Left lung (tissue), 4 donors: ENCODE measurements at regions not wholly inside any gene's neighbourhood (a gene's known extent, or its start where the extent isn't known, plus 50 kb on each side); places are given as distances from the start of the nearest gene placed in this dataset.
"Not testable (repeated sequence)": the region's sequence is repeated elsewhere in the genome, so short reads cannot be mapped to it uniquely, and the experiment has no call there.

Experiments
- ATAC-seq: fragments of 200-7000 bp; cut with Tn5 transposase; one replicate; pipeline ENCODE4 v1.9.1; 2020; ENCODE audit warnings: moderate library complexity
- DNase-seq, 4 donors: peaks; one replicate each; pipeline ENCODE4 v3.0.0-alpha.2; 2013 to 2020
- H3K27ac ChIP-seq, 2 donors: fragments of 200-600 bp; sonication (generic) in 1 of 2; one replicate each; pipeline versions ENCODE4 v1.5.0 to v1.8.0; 2020 to 2021
- H3K27me3 ChIP-seq, 2 donors: fragments of 200-600 bp; sonication (generic) in 1 of 2; one replicate each; pipeline versions ENCODE4 v1.5.0 to v1.8.0; 2020 to 2021
- H3K36me3 ChIP-seq, 2 donors: fragments of 200-600 bp; sonication (generic) in 1 of 2; one replicate each; pipeline versions ENCODE4 v1.5.0 to v1.8.0; 2020 to 2021
- H3K4me1 ChIP-seq, 2 donors: fragments of 200-600 bp; one replicate each; pipeline ENCODE4 v1.8.0; 2021
- H3K4me3 ChIP-seq, 2 donors: fragments of 200-600 bp; sonication (generic) in 1 of 2; one replicate each; pipeline versions ENCODE4 v1.5.0 to v1.8.0; 2020 to 2021; ENCODE audit warnings: mild to moderate bottlenecking in 1 of 2
- H3K9me3 ChIP-seq, 2 donors: fragments of 200-600 bp; sonication (generic) in 1 of 2; one replicate each; pipeline versions ENCODE4 v1.5.0 to v1.8.0; 2020 to 2021
- intact Hi-C, 2 donors: fragments of 100-400 bp; cut with DNase I; formaldehyde crosslinking; loops; one replicate each; pipeline versions ENCODE4 v1.11.2 to v1.14.2; 2022
- TF ChIP-seq, protein P1 (sequence below), 2 donors: fragments of 200-600 bp; sonication (generic) in 1 of 2; IDR thresholded peaks; one replicate each; pipeline versions ENCODE4 v1.5.0 to v1.8.0; 2021; ENCODE audit warnings: antibody characterized with exemption in 2 of 2
- donor health status: DM: no; HTN: yes; CAD: no.
- donor health status: DM: no; HTN: no; CAD: no.

- Histone ChIP-seq H3K36me3 (no peaks in the 10 kb centered on the region), H3K27me3 (peaks cover 0 to 16% of the 10 kb centered on the region in 2 donors), H3K9me3 (no peaks in the 10 kb centered on the region), H3K4me1 (no peaks in the 10 kb centered on the region), H3K27ac (no peak overlapping the region), H3K4me3 (no peak overlapping the region)
- no peak for ATAC-seq
- TF ChIP-seq, protein P1, sequence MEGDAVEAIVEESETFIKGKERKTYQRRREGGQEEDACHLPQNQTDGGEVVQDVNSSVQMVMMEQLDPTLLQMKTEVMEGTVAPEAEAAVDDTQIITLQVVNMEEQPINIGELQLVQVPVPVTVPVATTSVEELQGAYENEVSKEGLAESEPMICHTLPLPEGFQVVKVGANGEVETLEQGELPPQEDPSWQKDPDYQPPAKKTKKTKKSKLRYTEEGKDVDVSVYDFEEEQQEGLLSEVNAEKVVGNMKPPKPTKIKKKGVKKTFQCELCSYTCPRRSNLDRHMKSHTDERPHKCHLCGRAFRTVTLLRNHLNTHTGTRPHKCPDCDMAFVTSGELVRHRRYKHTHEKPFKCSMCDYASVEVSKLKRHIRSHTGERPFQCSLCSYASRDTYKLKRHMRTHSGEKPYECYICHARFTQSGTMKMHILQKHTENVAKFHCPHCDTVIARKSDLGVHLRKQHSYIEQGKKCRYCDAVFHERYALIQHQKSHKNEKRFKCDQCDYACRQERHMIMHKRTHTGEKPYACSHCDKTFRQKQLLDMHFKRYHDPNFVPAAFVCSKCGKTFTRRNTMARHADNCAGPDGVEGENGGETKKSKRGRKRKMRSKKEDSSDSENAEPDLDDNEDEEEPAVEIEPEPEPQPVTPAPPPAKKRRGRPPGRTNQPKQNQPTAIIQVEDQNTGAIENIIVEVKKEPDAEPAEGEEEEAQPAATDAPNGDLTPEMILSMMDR (IDR thresholded peaks at IDR 0.05), result no peak
- intact Hi-C loops, result no loop called here
- DNase-seq, result no peak
Observed at GRCh38 chr18:47669815-47670214, 260.6 kb downstream of the SMAD2 start.

GRCh38 chr18:47658498-47658897, 272.0 kb downstream of the SMAD2 start:
- Histone ChIP-seq H3K9me3 (no peaks in the 10 kb centered on the region), H3K4me1 (no peaks in the 10 kb centered on the region), H3K4me3 (no peak overlapping the region), H3K27ac (no peak overlapping the region), H3K36me3 (no peaks in the 10 kb centered on the region), H3K27me3 (no peaks in the 10 kb centered on the region)
- DNase-seq (no peak), ATAC-seq (no peak)
- intact Hi-C loops, result no loop called here
- TF ChIP-seq, protein P1 (IDR thresholded peaks at IDR 0.05), result no peak

GRCh38 chr18:47654988-47655387, 275.5 kb downstream of the SMAD2 start:
- H3K4me3 ChIP-seq, result no peak overlapping the region
- DNase-seq (no peak), ATAC-seq (no peak)
- H3K27ac ChIP-seq, result no peak overlapping the region
- H3K4me1 ChIP-seq, result no peaks in the 10 kb centered on the region
- H3K27me3 ChIP-seq, result no peaks in the 10 kb centered on the region
- intact Hi-C loops, result no loop called here
- TF ChIP-seq, protein P1 (IDR thresholded peaks at IDR 0.05), result no peak
- H3K9me3 ChIP-seq, result no peaks in the 10 kb centered on the region
- no peaks in the 10 kb centered on the region for H3K36me3 ChIP-seq

GRCh38 chr18:47644896-47645295, 285.6 kb downstream of the SMAD2 start:
- H3K4me3 ChIP-seq, result no peak overlapping the region
- TF ChIP-seq, protein P1 (IDR thresholded peaks at IDR 0.05), result no peak
- peaks cover 0 to 3% of the 10 kb centered on the region in 2 donors for H3K9me3 ChIP-seq
- DNase-seq (no peak), ATAC-seq (peak; percentile 82)
- no peaks in the 10 kb centered on the region for H3K4me1 ChIP-seq
- H3K36me3 ChIP-seq, result no peaks in the 10 kb centered on the region
- intact Hi-C loops, result no loop called here
- H3K27ac ChIP-seq, result no peak overlapping the region
- no peaks in the 10 kb centered on the region for H3K27me3 ChIP-seq

- H3K9me3 ChIP-seq, DNase-seq, H3K27ac ChIP-seq, H3K4me3 ChIP-seq, H3K4me1 ChIP-seq, H3K27me3 ChIP-seq, intact Hi-C loops, ATAC-seq, H3K36me3 ChIP-seq: not testable (repeated sequence)
Observed at GRCh38 chr18:47637551-47637950, 292.9 kb downstream of the SMAD2 start.

- Histone ChIP-seq H3K36me3 (no peaks in the 10 kb centered on the region), H3K4me3 (no peak overlapping the region), H3K4me1 (peaks cover 0 to 4% of the 10 kb centered on the region in 2 donors), H3K27me3 (no peaks in the 10 kb centered on the region), H3K27ac (no peak overlapping the region), H3K9me3 (no peaks in the 10 kb centered on the region)
- ATAC-seq, result no peak
- intact Hi-C loops, result no loop called here
- TF ChIP-seq, protein P1 (IDR thresholded peaks at IDR 0.05), result no peak
- DNase-seq, result no peak
Observed at GRCh38 chr18:47635416-47635815, 295.0 kb downstream of the SMAD2 start.
